ENCODE measurements at regions not wholly inside any gene's neighbourhood (a gene's known extent, or its start where the extent isn't known, plus 50 kb on each side); places are given as distances from the start of the nearest gene placed in this dataset.

GRCh38 chr6:44036699-44037101, 90.6 kb downstream of the MRPL14 start (continued):
- TF ChIP-seq PAF1 (CRISPR knock-in tag; IDR thresholded peaks at IDR 0.05) = no peak
- TF ChIP-seq ZSCAN21 (CRISPR knock-in tag; IDR thresholded peaks at IDR 0.05; ENCODE audit: borderline replicate concordance) = peak; percentile 19; the same call in 1 of the 2 replicates
- no peak; the same call in 1 of the 2 replicates for TF ChIP-seq RXRB (CRISPR knock-in tag; IDR thresholded peaks at IDR 0.05; ENCODE audit: borderline replicate concordance)
- no peak for TF ChIP-seq MTA3 (CRISPR knock-in tag; IDR thresholded peaks at IDR 0.05)
- no peak for TF ChIP-seq TEF (CRISPR knock-in tag; IDR thresholded peaks at IDR 0.05)
- TF ChIP-seq NR2F6 (IDR thresholded peaks at IDR 0.05) = 0 out of 2 replicates have a peak, but pooled peaks have one; percentile 15
- no peak for TF ChIP-seq NR2F6 (CRISPR knock-in tag; IDR thresholded peaks at IDR 0.05)
- TF ChIP-seq SCMH1 (CRISPR knock-in tag; IDR thresholded peaks at IDR 0.05; ENCODE audit: borderline replicate concordance) = no peak
- no peak for TF ChIP-seq ZNF841 (CRISPR knock-in tag; IDR thresholded peaks at IDR 0.05; ENCODE audit: borderline replicate concordance)
- no peak for TF ChIP-seq ZNF317 (CRISPR knock-in tag; IDR thresholded peaks at IDR 0.05)
- peak; percentile 62 for TF ChIP-seq HNF4A (CRISPR knock-in tag; IDR thresholded peaks at IDR 0.05)
- no peak for TF ChIP-seq ZBTB38 (CRISPR knock-in tag; IDR thresholded peaks at IDR 0.05)
- TF ChIP-seq ZSCAN29 (CRISPR knock-in tag; conservative IDR thresholded peaks at IDR 0.05) = 0 out of 2 replicates have a peak, but pooled peaks have one; percentile 41
- TF ChIP-seq ZNF761 (CRISPR knock-in tag; conservative IDR thresholded peaks at IDR 0.05) = peak; percentile 57; the same call in 1 of the 2 replicates
- peak; percentile 87 for TF ChIP-seq CEBPG (CRISPR knock-in tag; IDR thresholded peaks at IDR 0.05)
- 0 out of 2 replicates have a peak, but pooled peaks have one; percentile 5 for TF ChIP-seq SP4 (CRISPR knock-in tag; IDR thresholded peaks at IDR 0.05)
- no peak for TF ChIP-seq TRAFD1 (CRISPR knock-in tag; IDR thresholded peaks at IDR 0.05; ENCODE audit: borderline replicate concordance)
- peak; percentile 62 for TF ChIP-seq CEBPB (IDR thresholded peaks at IDR 0.05; ENCODE audit: borderline replicate concordance, low read depth, low read length)
- 0 out of 2 replicates have a peak, but pooled peaks have one; percentile 69 for TF ChIP-seq FOXC1 (CRISPR knock-in tag; IDR thresholded peaks at IDR 0.05; ENCODE audit: borderline replicate concordance)
- no peak for TF ChIP-seq CREB1 (IDR thresholded peaks at IDR 0.05)
- no peak for TF ChIP-seq CREB1 (CRISPR knock-in tag; IDR thresholded peaks at IDR 0.05)
- no peak for TF ChIP-seq CHCHD3 (CRISPR knock-in tag; IDR thresholded peaks at IDR 0.05)
- TF ChIP-seq SP1 (IDR thresholded peaks at IDR 0.05) = no peak
- TF ChIP-seq SP1 (CRISPR knock-in tag; IDR thresholded peaks at IDR 0.05) = no peak
- TF ChIP-seq ZNF281 (CRISPR knock-in tag; IDR thresholded peaks at IDR 0.05; ENCODE audit: borderline replicate concordance) = peak; percentile 35; the same call in 1 of the 2 replicates
- no peak for TF ChIP-seq PCBP2 (optimal IDR thresholded peaks at IDR 0.05; ENCODE audit: low read depth, low read length, poor library complexity, severe bottlenecking)
